Stimulated activated CD4-positive, alpha-beta T cell treated with anti-CD3 and anti-CD28 coated beads, Interleukin-12 subunit alpha, Interleukin-12 subunit beta, amount 100 ng/mL, for 24 hours (primary cell): ENCODE measurements at regions not wholly inside any gene's neighbourhood (a gene's known extent, or its start where the extent isn't known, plus 50 kb on each side); places are given as distances from the start of the nearest gene placed in this dataset.

Source experiments
- DNase-seq, 2 experiments: peaks; one replicate each; pipeline ENCODE4 v3.0.0-alpha.2; 2020; ENCODE audit warnings: low read depth in 2 of 2

GRCh38 chr16:73311857-73312723, 264.2 kb upstream of the ZFHX3 start:
- no peak for DNase-seq

- no peak for DNase-seq
Measured at GRCh38 chr16:73308771-73309170, 260.8 kb upstream of the ZFHX3 start.

GRCh38 chr16:73306901-73307413, 259.0 kb upstream of the ZFHX3 start:
- DNase-seq = no peak

- no peak for DNase-seq
Measured at GRCh38 chr16:73304008-73304774, 256.3 kb upstream of the ZFHX3 start.

GRCh38 chr16:73302942-73303341, 255.0 kb upstream of the ZFHX3 start:
- DNase-seq = no peak

- DNase-seq = no peak
Measured at GRCh38 chr16:73301984-73302383, 254.1 kb upstream of the ZFHX3 start.

- no peak for DNase-seq
Measured at GRCh38 chr16:73299346-73299745, 251.4 kb upstream of the ZFHX3 start.

- DNase-seq = no peak
Measured at GRCh38 chr16:73298562-73298961, 250.6 kb upstream of the ZFHX3 start.

GRCh38 chr16:73290258-73290657, 242.3 kb upstream of the ZFHX3 start:
- DNase-seq = no peak

- no peak for DNase-seq
Measured at GRCh38 chr16:73289232-73289631, 241.3 kb upstream of the ZFHX3 start.

GRCh38 chr16:73288520-73288919, 240.6 kb upstream of the ZFHX3 start:
- no peak for DNase-seq

- DNase-seq = no peak
Measured at GRCh38 chr16:73287859-73288405, 240.0 kb upstream of the ZFHX3 start.

- no peak for DNase-seq
Measured at GRCh38 chr16:73286346-73287267, 238.7 kb upstream of the ZFHX3 start.

GRCh38 chr16:73285436-73286201, 237.7 kb upstream of the ZFHX3 start:
- no peak for DNase-seq

GRCh38 chr16:73280388-73280787, 232.5 kb upstream of the ZFHX3 start:
- DNase-seq = no peak

- DNase-seq = no peak
Measured at GRCh38 chr16:73279451-73279850, 231.5 kb upstream of the ZFHX3 start.

GRCh38 chr16:73277071-73277470, 229.1 kb upstream of the ZFHX3 start:
- DNase-seq = no peak

GRCh38 chr16:73275448-73275847, 227.5 kb upstream of the ZFHX3 start:
- no peak for DNase-seq

GRCh38 chr16:73275024-73275423, 227.1 kb upstream of the ZFHX3 start:
- DNase-seq = no peak

- DNase-seq = no peak
Measured at GRCh38 chr16:73274140-73274539, 226.2 kb upstream of the ZFHX3 start.
